ENCODE measurements at regions not wholly inside any gene's neighbourhood (a gene's known extent, or its start where the extent isn't known, plus 50 kb on each side); places are given as distances from the start of the nearest gene placed in this dataset.

DNA sequence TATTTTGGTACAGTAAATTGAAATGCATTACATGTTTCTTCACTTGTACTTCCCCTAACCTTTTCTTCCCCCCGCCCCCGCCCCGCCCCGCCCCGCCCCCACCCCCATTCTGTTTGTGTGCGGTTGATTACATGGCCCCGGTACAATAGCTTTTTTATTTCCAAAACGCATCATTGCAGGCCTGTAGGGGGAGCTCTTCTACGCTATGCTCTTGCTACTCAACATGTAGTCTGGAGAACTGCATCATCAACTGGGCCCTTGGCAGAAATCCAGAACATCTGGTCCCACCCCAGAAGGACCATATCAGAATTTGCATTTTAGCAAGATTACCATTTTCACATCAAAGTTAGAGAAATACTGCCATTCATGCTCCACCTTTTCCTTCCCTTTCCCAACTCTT is 333.3 kb upstream of the DDX53 start:
- peak; percentile 57 for DNase-seq

GRCh38 chrX:22674932-22675331 is 324.8 kb upstream of the DDX53 start:
- DNase-seq, result no peak

- DNase-seq, result no peak
These were observed 313.6 kb upstream of the DDX53 start for GRCh38 chrX:22686138-22686541.

- no peak for DNase-seq
These were observed 310.5 kb upstream of the DDX53 start for GRCh38 chrX:22689290-22689689.

DNA sequence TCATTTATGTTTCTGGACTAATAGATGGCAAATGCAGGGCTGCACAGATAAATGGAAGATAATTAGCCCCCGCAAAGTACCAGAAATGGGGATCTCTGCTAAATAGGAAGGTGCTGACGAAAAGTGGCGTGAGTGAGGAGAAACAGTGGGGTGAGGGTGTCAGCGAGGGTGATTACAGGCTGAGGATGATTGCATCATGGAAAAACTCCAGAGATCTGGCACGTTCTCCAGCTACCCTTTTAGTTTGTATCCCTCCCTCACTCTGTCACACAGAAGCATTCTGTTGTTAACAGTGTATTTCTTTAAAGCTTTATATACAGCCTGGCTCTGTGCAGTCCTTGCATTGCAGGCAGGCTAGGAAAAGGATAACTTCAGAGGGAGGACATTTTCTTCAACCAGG is 309.6 kb upstream of the DDX53 start:
- DNase-seq, result no peak

DNA sequence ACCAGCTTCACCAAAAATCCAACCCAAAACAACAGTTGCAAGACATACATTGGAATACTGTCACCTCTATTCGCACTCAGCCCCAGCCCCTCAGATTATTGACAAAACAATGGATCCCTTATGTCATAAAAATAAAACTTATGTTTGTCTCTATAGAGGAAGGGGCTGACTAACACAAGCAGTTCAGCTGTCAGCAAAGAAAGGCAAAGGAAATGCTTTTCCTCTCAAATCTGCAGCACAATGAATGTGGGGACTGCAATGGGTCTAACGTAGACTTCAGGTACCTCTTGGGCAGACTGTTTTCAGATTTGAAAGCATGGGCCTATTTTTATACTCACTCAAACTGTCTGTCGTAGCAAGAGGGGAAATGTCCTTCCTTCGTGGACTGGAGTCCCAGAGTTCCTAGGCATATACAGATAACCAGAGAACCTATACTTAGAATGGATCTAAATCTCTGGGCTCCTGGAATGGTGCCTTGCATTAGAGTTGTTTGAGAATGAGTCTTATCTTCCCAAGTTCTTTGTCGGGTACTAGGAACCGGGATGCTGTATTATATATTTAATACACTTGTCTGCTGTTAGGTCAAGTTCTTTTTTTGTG is 307.7 kb upstream of the DDX53 start:
- DNase-seq, result no peak

DNA sequence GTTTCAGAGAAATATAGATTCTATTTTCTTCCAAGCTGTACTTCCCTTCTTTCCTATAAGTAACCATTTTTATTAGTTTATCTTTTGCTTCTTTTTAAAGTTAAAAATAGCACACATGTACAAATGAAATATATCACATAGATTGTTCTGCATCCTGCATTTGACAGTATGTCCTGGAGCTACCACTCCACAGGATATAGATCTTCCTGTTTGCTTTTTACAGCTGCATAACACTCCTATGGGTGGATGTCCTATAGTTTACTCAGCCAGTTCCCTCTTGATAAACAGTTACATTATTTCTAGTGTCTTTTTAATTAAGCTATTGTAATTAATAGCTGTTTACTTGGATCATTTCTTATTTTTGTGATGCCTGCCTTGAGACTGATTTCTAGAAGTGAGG is 301.6 kb upstream of the DDX53 start:
- DNase-seq, result no peak

DNA sequence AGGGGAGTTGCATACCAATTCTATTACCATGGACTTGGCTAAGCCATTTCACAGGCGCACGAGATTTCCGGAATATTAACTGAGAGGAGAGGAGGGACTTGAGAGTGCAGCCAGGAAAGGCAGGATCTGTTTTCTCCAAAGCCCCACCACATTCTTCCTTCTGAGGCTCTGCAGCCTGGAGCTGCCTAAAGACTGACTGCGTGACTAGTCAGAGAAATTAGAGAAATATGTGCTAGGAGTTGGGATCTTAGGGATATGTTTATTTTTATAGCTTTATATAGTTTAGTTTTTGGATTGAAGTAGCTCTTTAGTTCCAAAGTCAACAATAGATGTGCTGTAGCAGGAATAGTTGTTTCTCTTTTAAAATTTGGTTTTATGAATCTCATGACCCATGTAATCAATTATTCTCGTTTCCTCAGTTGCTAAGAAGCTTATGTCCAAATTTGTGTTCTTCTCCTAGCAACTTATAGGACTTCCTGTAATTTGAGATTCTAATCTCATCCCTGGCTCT is 300.1 kb upstream of the DDX53 start:
- no peak for DNase-seq

DNA sequence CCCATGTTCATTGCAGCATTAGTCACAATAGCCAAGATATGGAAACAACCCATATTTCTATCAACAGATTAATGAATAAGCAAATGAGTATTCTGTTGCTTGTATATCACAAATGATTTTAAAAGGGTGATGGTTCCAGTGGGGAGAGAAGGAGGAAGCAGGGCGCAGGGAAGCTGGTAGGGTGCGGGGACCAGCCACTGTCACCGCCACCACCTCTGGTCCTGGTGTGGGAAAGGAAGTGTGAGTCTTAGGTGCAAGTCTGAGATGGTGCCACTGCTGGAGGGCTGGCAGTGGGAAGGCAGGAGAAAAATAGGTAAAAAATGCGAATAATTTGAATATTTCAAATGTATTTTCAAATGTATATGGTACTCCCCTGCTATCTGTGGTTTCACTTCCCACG is 286.8 kb upstream of the DDX53 start:
- no peak for DNase-seq

GRCh38 chrX:22730542-22730941 is 269.2 kb upstream of the DDX53 start:
- DNase-seq, result no peak

GRCh38 chrX:22737541-22737940 is 262.2 kb upstream of the DDX53 start:
- no peak for DNase-seq

DNA sequence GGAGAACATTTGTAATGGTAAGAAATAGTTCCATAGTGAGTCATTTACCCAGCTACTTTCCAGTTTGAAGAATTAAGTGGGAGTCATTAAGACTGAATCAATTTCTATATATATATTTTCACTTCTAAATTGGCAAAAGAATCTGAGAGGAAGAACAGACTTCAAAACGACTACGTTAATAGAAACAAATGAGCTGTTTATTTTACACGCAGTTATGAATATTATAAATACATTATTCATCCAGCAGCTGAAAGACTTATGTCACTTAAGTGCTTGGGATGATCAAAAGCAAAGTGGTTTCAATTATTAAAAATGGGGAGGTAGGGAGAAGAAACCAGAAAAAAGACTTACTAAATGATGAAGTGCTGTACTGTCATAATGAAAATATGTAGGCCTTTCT is 260.5 kb upstream of the DDX53 start:
- DNase-seq, result no peak

GRCh38 chrX:22740836-22741235 is 258.9 kb upstream of the DDX53 start:
- no peak for DNase-seq

GRCh38 chrX:22742174-22742573 is 257.6 kb upstream of the DDX53 start:
- no peak for DNase-seq

- no peak for DNase-seq
These were observed 253.7 kb upstream of the DDX53 start for GRCh38 chrX:22746081-22746480.

DNA sequence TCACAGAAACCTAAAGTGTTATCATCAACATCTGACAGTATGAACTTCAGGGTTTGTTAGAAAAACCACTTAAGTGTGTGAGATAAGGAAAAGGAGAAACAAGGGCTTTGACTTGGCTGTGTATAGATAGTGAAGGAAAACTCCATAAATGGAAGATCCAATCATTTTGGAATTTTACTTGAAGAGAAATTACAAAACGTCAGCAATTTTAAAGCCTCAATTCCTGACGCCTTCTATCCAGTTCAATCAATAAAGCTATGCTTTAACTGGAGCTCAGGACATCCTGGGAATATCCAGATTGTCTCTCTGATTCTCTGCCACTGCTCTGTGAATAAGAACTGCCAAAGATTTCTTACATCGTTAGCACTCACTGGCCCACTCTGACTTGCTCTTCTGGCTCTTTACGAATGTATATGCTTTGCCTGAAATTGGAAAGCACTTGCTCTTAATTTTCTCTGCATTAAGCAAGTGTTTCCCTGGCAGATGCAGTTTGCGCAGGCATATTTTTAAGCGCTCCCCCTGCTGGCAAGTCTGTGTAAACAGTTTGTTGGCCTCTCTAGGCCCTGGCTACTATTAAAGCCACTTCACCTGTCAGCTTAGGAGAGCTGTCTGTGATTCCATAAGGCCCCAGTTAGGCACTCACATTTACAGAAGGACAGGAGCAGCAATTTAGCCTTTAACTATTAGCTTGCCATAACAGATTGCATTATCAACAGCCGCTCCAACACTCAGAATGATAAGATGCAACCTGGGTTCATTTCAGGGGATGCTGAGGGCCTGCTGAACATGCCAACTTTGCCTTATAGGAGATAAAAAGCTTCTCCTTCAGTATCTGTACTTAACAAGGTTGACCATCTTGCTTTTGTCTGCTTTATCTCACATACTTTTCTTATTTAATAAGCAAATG is 251.4 kb upstream of the DDX53 start:
- peak; percentile 63 for DNase-seq

DNA sequence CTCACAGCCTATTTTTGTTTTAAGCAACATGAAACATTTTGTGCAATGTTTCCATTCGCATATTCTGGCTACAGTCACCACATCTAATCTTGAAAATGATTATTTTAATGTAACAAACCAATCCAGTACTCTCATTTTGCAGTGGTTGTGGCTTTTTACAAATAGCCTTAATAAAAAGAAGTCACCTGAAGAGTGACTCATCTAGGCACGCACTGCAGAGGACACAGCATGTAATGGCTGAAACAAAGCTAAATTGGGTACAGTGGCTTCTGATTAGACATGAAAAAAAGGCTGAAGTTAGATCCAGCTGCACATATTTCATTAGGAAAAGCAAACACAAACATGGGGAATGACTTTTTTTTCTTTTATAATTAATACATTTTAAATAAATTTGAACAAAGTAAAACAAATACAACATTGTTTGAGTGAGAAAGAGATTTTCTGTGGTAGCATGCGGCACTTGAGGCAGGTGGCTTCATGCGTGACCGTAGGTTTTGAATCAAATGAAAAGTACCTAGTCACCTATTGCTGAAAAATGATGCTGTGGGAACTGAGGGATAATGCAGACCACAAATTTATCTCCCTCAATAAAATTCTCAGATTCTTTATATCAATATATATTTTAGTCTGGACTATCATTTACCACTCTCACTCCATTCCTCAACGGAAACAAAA is 240.8 kb upstream of the DDX53 start:
- no peak for DNase-seq

DNA sequence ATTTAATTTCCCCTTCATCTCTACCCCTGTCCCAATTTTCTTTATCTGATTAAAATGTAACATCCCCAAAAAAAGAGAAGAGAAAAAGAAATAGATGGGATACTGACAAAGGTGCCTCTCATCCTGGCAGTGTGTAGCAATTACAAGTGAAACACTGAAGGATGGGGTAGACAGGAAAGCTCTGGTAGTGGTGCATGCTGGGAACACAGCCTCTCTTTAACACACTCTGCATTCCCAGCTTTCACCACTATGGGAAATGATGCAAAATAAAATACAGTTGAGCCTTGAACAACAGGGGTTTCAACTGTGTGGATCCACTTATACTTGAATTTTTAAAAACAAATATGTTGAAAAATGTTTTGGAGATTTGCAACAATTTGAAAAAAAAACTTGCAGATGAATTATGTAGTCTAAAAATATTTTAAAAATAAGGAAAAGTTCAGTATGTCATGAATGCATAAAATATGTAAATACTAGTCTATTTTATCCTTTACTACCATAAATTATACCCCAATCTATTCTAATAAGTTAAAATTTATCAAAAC is 239.2 kb upstream of the DDX53 start:
- no peak for DNase-seq

GRCh38 chrX:22788221-22788620 is 211.5 kb upstream of the DDX53 start:
- DNase-seq, result no peak

GRCh38 chrX:22795671-22796070 is 204.1 kb upstream of the DDX53 start:
- no peak for DNase-seq

GRCh38 chrX:22800360-22800759 is 199.4 kb upstream of the DDX53 start:
- no peak for DNase-seq

GRCh38 chrX:22800806-22801205 is 199.0 kb upstream of the DDX53 start:
- DNase-seq, result no peak

DNA sequence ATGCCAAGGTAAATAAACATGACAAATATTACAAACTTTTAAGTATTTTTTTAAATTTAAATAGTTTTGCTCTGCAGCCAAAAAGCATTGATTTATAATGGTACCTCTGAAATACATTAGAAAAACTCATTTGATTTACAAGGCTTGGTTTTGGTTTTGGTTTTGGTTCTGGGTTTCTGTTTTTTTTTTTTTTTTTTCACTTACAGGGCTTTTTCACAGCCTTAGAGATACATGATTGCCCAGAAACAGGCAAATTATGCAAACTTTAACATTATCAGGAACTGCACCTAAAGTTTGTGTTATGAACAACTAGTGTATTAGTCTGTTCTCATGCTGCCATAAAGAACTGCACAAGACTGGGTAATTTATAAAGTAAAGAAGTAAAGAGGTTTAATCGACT is 196.4 kb upstream of the DDX53 start:
- DNase-seq, result no peak

DNA sequence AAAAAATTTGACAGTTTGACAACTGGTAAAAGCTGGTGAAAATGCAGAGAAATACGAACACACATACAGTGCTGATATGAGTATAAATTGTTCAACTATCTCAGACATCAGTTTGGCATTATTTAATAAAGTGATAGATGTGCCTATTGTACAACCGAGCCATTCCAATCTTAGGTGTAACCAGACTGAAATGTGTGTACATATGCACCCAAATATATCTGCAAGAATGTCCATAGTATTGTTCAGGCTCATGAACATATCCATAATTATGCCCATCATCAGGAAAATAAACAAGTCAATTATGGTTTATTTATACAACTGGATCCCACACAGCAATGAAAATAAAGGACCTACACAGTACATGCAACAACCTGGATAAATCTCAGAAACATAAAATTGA is 188.9 kb upstream of the DDX53 start:
- DNase-seq, result no peak
